H9 (cell line): ENCODE measurements at regions not wholly inside any gene's neighbourhood (a gene's known extent, or its start where the extent isn't known, plus 50 kb on each side); places are given as distances from the start of the nearest gene placed in this dataset.
A peak's percentile ranks its signal among the peaks of the same experiment; 100 is the strongest.

Experiments used
- DNase-seq: peaks from one replicate; pipeline ENCODE4 v3.0.0-alpha.2; 2017
- H2AFZ ChIP-seq: one replicate; pipeline ENCODE4 v1.6.1; 2013; ENCODE audit warnings: mild to moderate bottlenecking, low read length, control low read depth, moderate library complexity
- H2AK5ac ChIP-seq: 2 replicates; pipeline ENCODE4 v1.6.1; 2013; ENCODE audit warnings: low read length, control low read depth, mixed read lengths; ENCODE audit not compliant: insufficient read length
- H2BK120ac ChIP-seq: one replicate; pipeline ENCODE4 v1.6.1; 2013; ENCODE audit warnings: low read depth, mild to moderate bottlenecking, low read length, control low read depth, inconsistent platforms; ENCODE audit not compliant: poor library complexity, severe bottlenecking
- H2BK12ac ChIP-seq: 2 replicates; pipeline ENCODE4 v1.6.1; 2013; ENCODE audit warnings: low read length, control low read depth, mixed read lengths, low read depth; ENCODE audit not compliant: insufficient read length
- H2BK15ac ChIP-seq: 2 replicates; pipeline ENCODE4 v1.6.1; 2013; ENCODE audit warnings: low read depth, low read length, control low read depth
- H2BK20ac ChIP-seq: one replicate; pipeline ENCODE4 v1.6.1; 2013; ENCODE audit warnings: low read depth, mild to moderate bottlenecking, low read length, control low read depth, inconsistent platforms; ENCODE audit not compliant: poor library complexity, severe bottlenecking
- H2BK5ac ChIP-seq: 2 replicates; pipeline ENCODE4 v1.6.1; 2013; ENCODE audit warnings: low read length, control low read depth, mixed read lengths; ENCODE audit not compliant: insufficient read length
- H3K14ac ChIP-seq: 2 replicates; pipeline ENCODE4 v1.6.1; 2013; ENCODE audit warnings: low read length, control low read depth; ENCODE audit not compliant: insufficient read depth
- H3K18ac ChIP-seq: 2 replicates; pipeline ENCODE4 v1.6.1; 2013; ENCODE audit warnings: low read depth, mild to moderate bottlenecking, mixed read lengths, low read length, control low read depth; ENCODE audit not compliant: insufficient read length
- H3K23ac ChIP-seq: 2 replicates; pipeline ENCODE4 v1.6.1; 2013; ENCODE audit warnings: low read length, control low read depth, mixed read lengths, low read depth; ENCODE audit not compliant: insufficient read length
- H3K23me2 ChIP-seq: 2 replicates; pipeline ENCODE4 v1.6.1; 2013; ENCODE audit warnings: low read depth, mild to moderate bottlenecking, mixed read lengths, low read length, control low read depth; ENCODE audit not compliant: insufficient read length, poor library complexity, severe bottlenecking
- H3K27ac ChIP-seq: 2 replicates; pipeline ENCODE4 v1.5.1; 2013; ENCODE audit warnings: low read length, control low read depth, mixed read lengths, low read depth; ENCODE audit not compliant: insufficient read length
- H3K27me3 ChIP-seq: 2 replicates; pipeline ENCODE4 v1.6.1; 2013; ENCODE audit warnings: low read length, control low read depth, inconsistent platforms; ENCODE audit not compliant: insufficient read depth
- H3K4ac ChIP-seq: 2 replicates; pipeline ENCODE4 v1.6.1; 2013; ENCODE audit warnings: low read depth, mild to moderate bottlenecking, control low read depth, inconsistent platforms, low read length, moderate library complexity
- H3K4me1 ChIP-seq: 2 replicates; pipeline ENCODE4 v1.6.1; 2013; ENCODE audit warnings: low read length, control low read depth, inconsistent platforms; ENCODE audit not compliant: insufficient read depth
- H3K4me2 ChIP-seq: 2 replicates; pipeline ENCODE4 v1.6.1; 2013; ENCODE audit warnings: low read length, control low read depth, mixed read lengths; ENCODE audit not compliant: insufficient read length, insufficient read depth
- H3K56ac ChIP-seq: 2 replicates; pipeline ENCODE4 v1.6.1; 2013; ENCODE audit warnings: low read depth, mild to moderate bottlenecking, mixed read lengths, low read length, control low read depth; ENCODE audit not compliant: insufficient read length
- H3K79me1 ChIP-seq: 2 replicates; pipeline ENCODE4 v1.6.1; 2013; ENCODE audit warnings: low read depth, mild to moderate bottlenecking, moderate library complexity, low read length, control low read depth, inconsistent platforms; ENCODE audit not compliant: insufficient read depth, poor library complexity, severe bottlenecking
- H3K79me2 ChIP-seq: 2 replicates; pipeline ENCODE4 v1.6.1; 2013; ENCODE audit warnings: low read length, control low read depth, inconsistent platforms; ENCODE audit not compliant: insufficient read depth
- H3K9ac ChIP-seq: 2 replicates; pipeline ENCODE4 v1.6.1; 2013; ENCODE audit warnings: low read length, control low read depth, mixed read lengths; ENCODE audit not compliant: insufficient read length; ENCODE audit errors: extremely low read depth
- H3K9me3 ChIP-seq: one replicate; pipeline ENCODE4 v1.6.1; 2013; ENCODE audit warnings: low read depth, low read length, inconsistent platforms; ENCODE audit not compliant: control insufficient read depth
- H3T11ph ChIP-seq: one replicate; pipeline ENCODE4 v1.6.1; 2013; ENCODE audit warnings: mild to moderate bottlenecking, low read length, control low read depth, inconsistent platforms
- H4K20me1 ChIP-seq: one replicate; pipeline ENCODE4 v1.6.1; 2013; ENCODE audit not compliant: control insufficient read depth, insufficient read length, insufficient read depth
- H4K5ac ChIP-seq: 2 replicates; pipeline ENCODE4 v1.6.1; 2013; ENCODE audit warnings: low read depth, mild to moderate bottlenecking, mixed read lengths, low read length, control low read depth; ENCODE audit not compliant: insufficient read length
- H4K8ac ChIP-seq: replicated peaks from 2 replicates; pipeline ENCODE4 v1.6.1; 2013; ENCODE audit warnings: low read length, control low read depth, mixed read lengths, low read depth; ENCODE audit not compliant: insufficient read length
- H4K91ac ChIP-seq: 2 replicates; pipeline ENCODE4 v1.6.1; 2013; ENCODE audit warnings: low read depth, mild to moderate bottlenecking, moderate library complexity, mixed read lengths, low read length, control low read depth; ENCODE audit not compliant: insufficient read length
- H3K27ac Mint-ChIP-seq, 3 experiments: 2 replicates in 2 of 3; 3 replicates in 1 of 3; pipeline ENCODE4 v1.8.0; 2020 to 2021; ENCODE audit warnings: mixed read lengths in 3 of 3, mild to moderate bottlenecking in 1 of 3, moderate library complexity in 1 of 3
- H3K27me3 Mint-ChIP-seq: 2 replicates; pipeline ENCODE4 v1.8.0; 2021; ENCODE audit warnings: low read depth, mild to moderate bottlenecking, moderate library complexity, mixed read lengths
- H3K36me3 Mint-ChIP-seq, 3 experiments: 2 replicates in 2 of 3; 3 replicates in 1 of 3; pipeline ENCODE4 v1.8.0; 2020 to 2021; ENCODE audit warnings: low read depth in 3 of 3, mixed read lengths in 3 of 3; ENCODE audit not compliant: insufficient read depth in 1 of 3
- H3K4me1 Mint-ChIP-seq, 2 experiments: 2 replicates each; pipeline ENCODE4 v1.8.0; 2020; ENCODE audit warnings: mixed read lengths in 2 of 2
- H3K4me3 Mint-ChIP-seq, 2 experiments: 2 replicates in 1 of 2; 3 replicates in 1 of 2; pipeline ENCODE4 v1.8.0; 2020 to 2021; ENCODE audit warnings: mild to moderate bottlenecking in 2 of 2, mixed read lengths in 2 of 2, moderate library complexity in 1 of 2
- H3K9me3 Mint-ChIP-seq, 2 experiments: 2 replicates in 1 of 2; 3 replicates in 1 of 2; pipeline ENCODE4 v1.8.0; 2020; ENCODE audit warnings: mild to moderate bottlenecking in 2 of 2, mixed read lengths in 2 of 2, moderate library complexity in 1 of 2
- CTCF ChIP-seq: fragments of 200-600 bp; sonication (generic); conservative IDR thresholded peaks from 3 replicates; pipeline ENCODE4 v1.8.0; 2021; ENCODE audit warnings: antibody characterized with exemption, mild to moderate bottlenecking
- WGBS: extraction: QIAGEN DNeasy Blood & Tissue Kit; methylation state at CpG from one replicate; pipeline ENCODE4 v1.1.7; 2013; ENCODE audit warnings: missing lambda C conversion rate, low lambda C conversion rate, mixed read lengths; ENCODE audit not compliant: insufficient read length; ENCODE audit errors: extremely low coverage; 5-methylcytosine and 5-hydroxymethylcytosine counted together

GRCh38 chr9:10910779-10911178 is 298.0 kb upstream of the PTPRD start:
- no CpG with 5 or more reads among the region's 25 CpGs for WGBS

More at GRCh38 chr9:10910779-10911178, 298.0 kb upstream of the PTPRD start:
- peaks cover 9 to 15% of the 10 kb centered on the region in 2 experiments for H3K9me3 Mint-ChIP-seq
- no peak overlapping the region for H2AFZ ChIP-seq
- H3K4ac ChIP-seq, result no peak overlapping the region
- no peak overlapping the region for H3K4me3 Mint-ChIP-seq
- no peak overlapping the region for H3T11ph ChIP-seq
- peaks cover 6 to 22% (median 8%) of the 10 kb centered on the region in 3 experiments; a peak in 5 of 7 replicates for H3K36me3 Mint-ChIP-seq
- H4K20me1 ChIP-seq, result no peaks in the 10 kb centered on the region
- H4K8ac ChIP-seq, result no peak overlapping the region
- no peak overlapping the region for H3K18ac ChIP-seq
- 0 out of 7 replicates have a peak overlapping the region, but pooled peaks of 1 of the 3 experiments have one; percentile 57 for H3K27ac Mint-ChIP-seq
- H2BK12ac ChIP-seq, result no peak overlapping the region
- H3K4me2 ChIP-seq, result no peak overlapping the region
- H3K9me3 ChIP-seq, result no peaks in the 10 kb centered on the region
- H3K79me2 ChIP-seq, result no peaks in the 10 kb centered on the region
- no peak overlapping the region for H3K14ac ChIP-seq
- no peak overlapping the region for H2BK15ac ChIP-seq
- TF ChIP-seq CTCF, result no peak
- H2AK5ac ChIP-seq, result no peak overlapping the region
- no peak overlapping the region for H2BK20ac ChIP-seq
- H3K27me3 Mint-ChIP-seq, result no peaks in the 10 kb centered on the region
- H3K4me1 Mint-ChIP-seq, result peaks cover 11 to 12% of the 10 kb centered on the region in 2 experiments
- no peak overlapping the region for H4K91ac ChIP-seq
- no peak overlapping the region for H3K23ac ChIP-seq
- H3K23me2 ChIP-seq, result no peaks in the 10 kb centered on the region
- no peak overlapping the region for H4K5ac ChIP-seq
- no peaks in the 10 kb centered on the region for H3K79me1 ChIP-seq
- 0 out of 2 replicates have a peak, but pooled peaks cover 2% of the 10 kb centered on the region for H3K4me1 ChIP-seq
- H3K27me3 ChIP-seq, result no peaks in the 10 kb centered on the region
- no peak overlapping the region for H3K56ac ChIP-seq
- H3K27ac ChIP-seq, result no peak overlapping the region
- H3K9ac ChIP-seq, result no peak overlapping the region
- no peak overlapping the region for H2BK120ac ChIP-seq
- H2BK5ac ChIP-seq, result no peak overlapping the region
- DNase-seq, result no peak
